CMK (cell line): ENCODE measurements at regions not wholly inside any gene's neighbourhood (a gene's known extent, or its start where the extent isn't known, plus 50 kb on each side); places are given as distances from the start of the nearest gene placed in this dataset.
"Not testable (repeated sequence)": the region's sequence is repeated elsewhere in the genome, so short reads cannot be mapped to it uniquely, and the experiment has no call there.

ENCODE experiments used
- DNase-seq: peaks from one replicate; pipeline ENCODE4 v3.0.0-alpha.2; 2010; ENCODE audit warnings: low read depth

GRCh38 chr7:25598765-25599164 lies 370.5 kb upstream of the NPVF start:
- no peak for DNase-seq

GRCh38 chr7:25600262-25600920 lies 372.1 kb upstream of the NPVF start:
- no peak for DNase-seq

DNA sequence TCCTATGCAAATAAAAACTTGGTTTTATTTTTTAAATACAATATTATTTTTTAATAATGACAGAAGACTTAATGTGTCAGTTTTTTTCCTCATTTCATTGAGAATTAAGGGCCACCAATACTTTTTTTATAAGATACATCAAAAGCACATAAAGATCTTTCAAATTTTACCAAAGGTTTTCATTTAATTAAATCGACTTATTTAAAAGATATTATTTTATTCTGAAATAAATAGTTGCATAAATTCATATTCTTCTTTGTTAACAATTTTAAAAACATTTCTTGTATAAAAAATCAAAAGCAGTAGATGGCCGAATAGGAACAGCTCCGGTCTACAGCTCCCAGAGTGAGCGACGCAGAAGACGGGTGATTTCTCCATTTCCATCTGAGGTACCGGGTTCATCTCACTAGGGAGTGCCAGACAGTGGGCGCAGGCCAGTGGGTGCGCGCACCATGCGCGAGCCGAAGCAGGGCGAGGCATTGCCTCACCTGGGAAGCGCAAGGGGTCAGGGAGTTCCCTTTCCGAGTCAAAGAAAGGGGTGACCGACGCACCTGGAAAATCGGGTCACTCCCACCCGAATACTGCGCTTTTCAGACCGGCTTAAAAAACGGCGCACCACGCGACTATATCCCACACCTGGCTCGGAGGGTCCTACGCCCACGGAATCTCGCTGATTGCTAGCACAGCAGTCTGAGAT lies 374.6 kb upstream of the NPVF start:
- DNase-seq: not testable (repeated sequence)

GRCh38 chr7:25603427-25603740 lies 375.1 kb upstream of the NPVF start:
- DNase-seq: not testable (repeated sequence)

DNA sequence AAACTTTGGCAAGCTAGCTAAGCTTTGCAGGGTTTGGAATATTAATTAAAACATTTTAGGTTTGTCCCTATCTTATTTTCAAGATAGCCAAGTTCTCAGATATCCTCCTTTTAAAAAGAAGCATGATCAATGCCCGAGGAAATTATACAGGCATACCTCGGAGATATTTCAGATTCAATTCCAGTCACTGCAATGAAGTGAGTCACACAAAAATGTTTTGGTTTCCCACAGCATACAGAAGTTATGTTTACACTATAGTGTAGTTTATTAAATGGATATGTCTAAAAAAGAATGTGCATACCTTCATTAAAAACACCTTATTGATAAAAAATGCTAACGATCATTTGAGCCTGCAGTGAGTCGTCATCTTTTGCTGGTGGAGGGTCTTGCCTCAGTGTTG lies 382.9 kb upstream of the NPVF start:
- DNase-seq: no peak

DNA sequence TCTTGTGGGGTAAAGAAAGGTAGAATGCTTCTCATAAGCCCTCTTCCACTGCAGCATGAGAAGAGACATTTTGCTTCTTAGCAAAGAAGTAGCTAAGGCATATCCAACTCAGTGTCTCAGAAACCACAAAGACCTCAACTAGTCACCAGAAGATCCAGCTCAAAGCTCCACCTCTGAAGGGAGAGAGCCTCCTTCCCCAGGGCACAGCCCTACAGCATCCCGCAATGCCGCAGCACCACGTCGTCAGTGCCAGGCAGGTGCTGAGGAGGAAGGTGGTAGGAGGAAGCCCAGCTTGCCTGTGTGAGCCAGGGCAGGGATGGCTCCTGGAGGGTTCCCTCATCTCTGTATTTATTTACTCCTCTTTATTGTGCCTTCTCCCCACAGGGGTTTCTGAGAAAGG lies 385.6 kb upstream of the NPVF start:
- DNase-seq: no peak

DNA sequence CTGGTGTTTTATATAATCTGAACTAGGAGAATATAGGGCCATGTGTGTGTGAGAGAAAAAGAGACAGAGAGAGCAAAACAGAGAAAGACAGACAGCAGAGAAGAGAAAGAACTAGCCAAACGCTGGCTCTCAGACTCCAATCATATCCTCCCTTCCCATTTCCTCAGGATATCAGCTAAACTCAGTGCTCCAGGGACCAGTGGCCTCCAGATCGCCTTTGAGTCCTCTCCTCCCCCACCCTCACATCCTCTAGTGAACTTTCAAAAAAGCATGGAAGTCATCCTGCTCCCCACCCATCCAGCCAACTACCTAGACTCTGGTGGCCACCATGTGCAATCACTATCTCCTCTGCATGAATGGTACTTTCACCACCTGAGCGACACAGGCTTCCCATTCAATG lies 386.1 kb upstream of the NPVF start:
- no peak for DNase-seq

DNA sequence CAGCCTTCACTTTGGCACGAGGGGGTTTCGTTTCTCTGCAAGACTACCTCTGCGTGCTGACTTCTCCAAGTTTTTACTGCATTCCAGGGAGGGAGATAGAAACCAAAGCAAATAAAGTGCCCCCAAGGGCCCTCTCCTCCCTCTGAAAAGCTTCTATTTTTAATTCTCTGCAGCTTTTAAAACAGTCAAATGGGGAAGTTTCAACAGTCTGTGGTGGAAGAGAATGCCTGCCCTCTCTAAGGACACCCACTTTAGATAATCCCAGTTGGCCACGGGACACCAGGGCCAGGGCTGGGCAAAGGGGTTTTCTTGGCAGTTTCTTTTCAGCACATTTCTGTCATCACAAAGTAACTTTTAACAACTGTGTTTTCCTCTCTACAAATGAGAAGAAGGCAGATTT lies 386.7 kb upstream of the NPVF start:
- DNase-seq: no peak

GRCh38 chr7:25615593-25615992 lies 387.3 kb upstream of the NPVF start:
- DNase-seq: no peak

DNA sequence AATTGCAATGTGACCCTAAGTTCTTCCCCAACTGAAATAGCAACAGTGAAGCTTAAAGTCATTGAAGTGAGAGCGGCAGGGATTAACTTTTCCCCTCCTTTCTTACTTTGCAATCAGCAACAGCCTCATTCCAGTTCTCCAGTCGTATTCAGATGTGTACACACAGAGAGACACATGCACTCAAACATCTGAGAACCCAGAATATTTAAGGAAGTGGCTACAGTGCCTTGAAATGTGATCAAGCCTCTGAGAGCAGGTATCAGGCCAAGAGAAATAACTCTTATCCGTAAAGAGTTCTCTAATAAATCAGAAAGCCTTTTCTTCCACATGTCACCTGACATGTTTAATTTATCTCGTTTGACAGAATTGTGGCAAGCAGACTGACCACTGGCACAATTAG lies 388.9 kb upstream of the NPVF start:
- no peak for DNase-seq

- DNase-seq: no peak
These were observed 389.4 kb upstream of the NPVF start for GRCh38 chr7:25617673-25618072.

DNA sequence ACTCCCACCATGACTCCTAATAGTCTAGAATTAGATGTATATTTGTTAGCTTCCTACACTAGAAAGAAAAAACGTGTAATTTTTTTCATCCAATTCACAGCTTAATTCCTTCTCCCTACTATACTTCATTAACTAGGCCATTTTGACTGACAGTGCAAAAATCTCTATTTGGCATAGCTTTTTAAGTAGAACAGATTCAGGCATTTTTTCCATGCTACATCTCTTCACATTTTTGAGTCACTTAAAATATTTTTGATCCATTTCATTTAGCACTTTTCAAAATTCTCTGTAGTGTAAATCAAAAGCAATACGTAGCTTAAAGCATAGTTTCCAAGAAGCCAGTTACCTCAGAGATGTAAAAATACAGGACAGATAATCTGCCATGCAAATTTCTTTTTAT lies 391.1 kb upstream of the NPVF start:
- DNase-seq: no peak

- DNase-seq: no peak
These were observed 391.9 kb upstream of the NPVF start for GRCh38 chr7:25619963-25620799.

GRCh38 chr7:25621993-25622392 lies 393.7 kb upstream of the NPVF start:
- no peak for DNase-seq

- DNase-seq: no peak
These were observed 394.4 kb upstream of the NPVF start for GRCh38 chr7:25622695-25623094.

- DNase-seq: no peak
These were observed 395.8 kb upstream of the NPVF start for GRCh38 chr7:25624051-25624450.

GRCh38 chr7:25624833-25625232 lies 396.5 kb upstream of the NPVF start:
- DNase-seq: no peak

DNA sequence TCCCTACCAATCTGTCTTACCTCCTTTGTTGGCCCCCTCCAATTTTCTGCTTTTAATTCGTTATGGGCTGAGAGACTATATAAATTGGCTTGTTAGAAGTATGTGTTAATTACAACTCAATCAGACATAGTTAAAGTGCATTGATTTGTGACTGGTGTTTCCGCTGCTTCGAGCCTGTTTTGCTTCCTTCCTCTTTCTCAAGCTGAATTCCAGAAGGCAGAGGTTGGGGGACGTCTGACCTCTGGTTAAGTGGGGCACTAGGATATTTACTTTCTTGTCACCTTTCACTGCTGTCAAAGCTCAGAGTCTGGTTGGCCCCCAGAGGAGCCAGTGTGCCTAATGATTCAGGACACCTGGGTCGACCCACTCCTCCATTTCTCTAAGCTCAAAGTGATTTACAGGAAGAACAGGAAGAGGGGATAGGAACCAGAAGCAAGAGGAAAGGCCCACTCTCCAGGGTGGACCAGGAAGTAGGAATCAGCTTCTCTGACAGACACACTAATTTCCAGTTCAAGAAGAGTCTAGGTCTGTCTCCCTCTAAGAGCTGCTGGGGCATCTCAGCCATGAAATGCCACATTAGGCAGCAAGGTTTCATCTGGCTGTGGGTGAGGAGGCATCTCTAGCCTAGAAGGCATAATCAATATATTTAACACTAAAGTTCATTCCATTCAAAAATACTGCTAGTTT lies 397.2 kb upstream of the NPVF start:
- no peak for DNase-seq

DNA sequence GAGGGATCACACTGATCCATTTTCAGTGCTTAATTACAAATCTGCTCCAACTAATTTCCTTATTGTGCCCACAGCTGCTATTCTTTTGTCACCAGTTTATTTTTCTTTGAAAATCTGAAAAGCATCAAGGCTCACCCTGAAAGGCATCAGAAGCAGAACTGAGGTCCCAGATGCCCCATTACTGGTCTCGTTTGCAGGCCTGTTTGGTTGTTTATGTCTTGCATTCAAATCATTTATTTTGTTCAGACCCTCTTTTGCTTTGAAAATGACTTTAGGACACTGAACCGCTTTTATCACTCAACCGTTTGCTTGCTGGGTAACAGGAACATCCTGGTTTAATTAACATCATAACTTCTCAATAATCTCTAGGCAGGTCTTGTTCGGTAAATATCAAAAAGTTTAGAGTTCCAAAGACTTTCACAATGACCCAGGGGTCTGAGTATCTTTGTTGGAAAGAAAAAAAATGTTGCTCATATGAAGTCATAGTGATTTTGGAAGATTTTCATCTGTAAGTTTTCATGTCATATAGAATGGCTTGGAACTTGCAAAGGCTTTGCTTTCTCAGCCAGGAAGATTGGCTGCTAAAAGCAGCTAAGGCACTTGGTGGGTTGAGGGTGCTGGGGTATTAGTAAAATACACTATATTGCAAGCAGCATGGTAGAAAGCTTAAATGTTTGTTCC lies 398.3 kb upstream of the NPVF start:
- no peak for DNase-seq

DNA sequence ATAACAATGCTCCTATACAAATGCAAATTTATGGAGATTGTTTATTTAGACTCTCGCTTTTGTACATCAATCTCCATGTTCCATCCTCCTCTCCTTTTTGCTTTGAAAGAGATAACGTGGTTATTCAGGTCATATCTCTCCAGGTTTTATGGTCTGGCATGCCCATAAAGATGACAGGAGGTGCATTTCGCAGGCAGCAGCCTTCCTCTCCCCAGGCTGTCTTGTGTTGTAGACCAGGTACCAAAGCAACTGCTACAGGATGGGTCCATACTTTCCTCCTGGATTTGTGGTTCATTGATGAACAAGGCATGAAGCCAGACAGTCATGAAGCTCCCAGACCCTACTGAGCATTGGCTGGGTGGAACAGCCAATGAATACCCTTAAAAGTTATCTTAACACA lies 400.2 kb upstream of the NPVF start:
- DNase-seq: no peak

GRCh38 chr7:25632616-25633015 lies 404.3 kb upstream of the NPVF start:
- no peak for DNase-seq

DNA sequence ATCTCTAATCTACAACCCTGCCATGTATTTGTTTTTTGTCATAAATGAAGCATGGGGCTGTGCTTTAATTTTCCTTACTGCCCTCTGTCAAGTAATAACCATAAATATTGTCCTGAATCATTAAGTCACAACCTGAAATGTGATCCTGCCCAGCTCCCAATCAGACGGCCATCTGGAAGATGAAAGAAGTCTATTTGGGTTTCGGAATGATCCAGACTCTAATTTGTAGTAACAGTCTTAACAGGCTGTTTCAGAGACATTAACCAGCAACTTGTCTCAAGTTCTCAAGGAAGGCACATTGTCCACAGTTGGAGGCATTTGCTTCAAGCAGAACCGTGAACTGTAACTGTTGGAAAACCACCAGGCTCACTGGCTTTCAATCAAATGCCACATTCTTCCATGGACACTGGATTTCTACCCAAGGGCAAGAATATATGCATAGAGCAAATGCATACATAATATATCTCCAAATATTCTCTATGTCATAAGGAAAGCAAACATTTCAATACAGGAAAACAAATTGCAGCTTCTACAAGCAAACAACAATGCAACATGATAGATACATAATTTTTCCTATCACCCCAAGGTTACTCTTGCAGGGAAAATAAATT lies 405.2 kb upstream of the NPVF start:
- DNase-seq: no peak
